CD14-positive monocyte (primary cell): ENCODE measurements at regions not wholly inside any gene's neighbourhood (a gene's known extent, or its start where the extent isn't known, plus 50 kb on each side); places are given as distances from the start of the nearest gene placed in this dataset.

ENCODE experiments used
- DNase-seq, 3 donors: peaks; one replicate each; pipeline ENCODE4 v3.0.0-alpha.2; 2011 to 2022
- H2AFZ ChIP-seq: 2 replicates; pipeline ENCODE4 v1.6.0; 2012; ENCODE audit warnings: mild to moderate bottlenecking, low read depth, low read length, inconsistent platforms; ENCODE audit not compliant: insufficient read depth, poor library complexity, severe bottlenecking
- H3K27ac ChIP-seq, 2 donors: 1 replicate in 1 of 2; 2 replicates in 1 of 2; pipeline ENCODE4 v1.5.1; 2012 to 2013; ENCODE audit warnings: low read length in 2 of 2, control low read depth in 1 of 2, inconsistent platforms in 1 of 2, low read depth in 1 of 2, mild to moderate bottlenecking in 1 of 2
- H3K27me3 ChIP-seq, 2 donors: one replicate each; pipeline versions ENCODE4 v1.6.0 to v1.6.1; 2011 to 2013; ENCODE audit warnings: low read length in 2 of 2; ENCODE audit not compliant: control insufficient read depth in 2 of 2, insufficient read depth in 2 of 2
- H3K36me3 ChIP-seq, 2 donors: replicated peaks in 1 of 2; 1 replicate in 1 of 2; 2 replicates in 1 of 2; pipeline versions ENCODE4 v1.5.1 to v1.6.1; 2012 to 2013; ENCODE audit warnings: low read length in 2 of 2, control low read depth in 1 of 2, inconsistent platforms in 1 of 2, mild to moderate bottlenecking in 1 of 2; ENCODE audit not compliant: insufficient read depth in 2 of 2, control insufficient read depth in 1 of 2
- H3K4me1 ChIP-seq, 2 donors: 1 replicate in 1 of 2; 2 replicates in 1 of 2; pipeline versions ENCODE4 v1.5.1 to v1.6.1; 2012 to 2013; ENCODE audit warnings: low read length in 2 of 2, control low read depth in 1 of 2, inconsistent platforms in 1 of 2, mild to moderate bottlenecking in 1 of 2, moderate library complexity in 1 of 2; ENCODE audit not compliant: insufficient read depth in 2 of 2, control insufficient read depth in 1 of 2
- H3K4me2 ChIP-seq: replicated peaks from 2 replicates; pipeline ENCODE3; 2012; ENCODE audit warnings: low read length, moderate library complexity, mild to moderate bottlenecking; ENCODE audit not compliant: poor library complexity, severe bottlenecking; ENCODE audit errors: extremely low read depth
- H3K4me3 ChIP-seq, 3 experiments: fragments of 200-600 bp in 1 of 3; sonication (generic) in 1 of 3; replicated peaks in 1 of 3; 1 replicate in 2 of 3; 2 replicates in 1 of 3; pipeline ENCODE4 v1.5.1; 2011 to 2013; ENCODE audit warnings: low read length in 3 of 3, mild to moderate bottlenecking in 3 of 3, control low read depth in 2 of 3, low read depth in 2 of 3, inconsistent platforms in 1 of 3, moderate library complexity in 1 of 3
- H3K79me2 ChIP-seq: 2 replicates; pipeline ENCODE4 v1.6.0; 2012; ENCODE audit warnings: mild to moderate bottlenecking, control low read depth, inconsistent platforms, low read length, moderate library complexity; ENCODE audit not compliant: insufficient read depth
- H3K9ac ChIP-seq: 2 replicates; pipeline ENCODE4 v1.6.0; 2017; ENCODE audit warnings: low read length, mild to moderate bottlenecking; ENCODE audit not compliant: insufficient read depth, poor library complexity, severe bottlenecking
- H3K9me3 ChIP-seq, 2 donors: replicated peaks in 1 of 2; 1 replicate in 1 of 2; 2 replicates in 1 of 2; pipeline versions ENCODE4 v1.5.1 to v1.6.1; 2012 to 2013; ENCODE audit warnings: low read length in 2 of 2, control low read depth in 1 of 2; ENCODE audit not compliant: control insufficient read depth in 1 of 2, insufficient read depth in 1 of 2
- H4K20me1 ChIP-seq: 2 replicates; pipeline ENCODE4 v1.6.0; 2012; ENCODE audit warnings: mild to moderate bottlenecking, low read length, control low read depth, moderate library complexity; ENCODE audit not compliant: insufficient read depth
- H3K27ac Mint-ChIP-seq, 7 donors: one replicate each; pipeline ENCODE4 v1.8.0; 2020; ENCODE audit warnings: mild to moderate bottlenecking in 7 of 7, mixed read lengths in 7 of 7, moderate library complexity in 6 of 7, inconsistent platforms in 2 of 7
- H3K27me3 Mint-ChIP-seq, 3 donors: one replicate each; pipeline ENCODE4 v1.8.0; 2021 to 2022; ENCODE audit warnings: low read depth in 3 of 3, mild to moderate bottlenecking in 3 of 3, mixed read lengths in 3 of 3, moderate library complexity in 3 of 3, inconsistent platforms in 1 of 3
- H3K36me3 Mint-ChIP-seq, 2 donors: one replicate each; pipeline ENCODE4 v1.8.0; 2020; ENCODE audit warnings: mixed read lengths in 2 of 2, inconsistent platforms in 1 of 2, mild to moderate bottlenecking in 1 of 2
- H3K4me1 Mint-ChIP-seq: one replicate; pipeline ENCODE4 v1.8.0; 2020; ENCODE audit warnings: mild to moderate bottlenecking, mixed read lengths
- H3K4me3 Mint-ChIP-seq, 2 donors: one replicate each; pipeline ENCODE4 v1.8.0; 2020; ENCODE audit warnings: mild to moderate bottlenecking in 2 of 2, mixed read lengths in 2 of 2, moderate library complexity in 1 of 2
- H3K9me3 Mint-ChIP-seq, 7 donors: one replicate each; pipeline ENCODE4 v1.8.0; 2020 to 2022; ENCODE audit warnings: mixed read lengths in 7 of 7, mild to moderate bottlenecking in 6 of 7, moderate library complexity in 6 of 7, inconsistent platforms in 2 of 7
- CTCF ChIP-seq: fragments of 200-600 bp; IDR thresholded peaks from one replicate; pipeline ENCODE4 v1.8.0; 2022; ENCODE audit warnings: antibody characterized with exemption, mild to moderate bottlenecking
- WGBS: methylation state at CpG from one replicate; pipeline ENCODE4 v1.1.5; 2013; ENCODE audit warnings: missing lambda C conversion rate; ENCODE audit not compliant: insufficient coverage; 5-methylcytosine and 5-hydroxymethylcytosine counted together
- intact Hi-C, 2 donors: fragments of 100-400 bp; cut with micrococcal nuclease; formaldehyde crosslinking; loops; one replicate each; pipeline versions ENCODE4 v1.15.0 to v1.15.1; 2023

DNA sequence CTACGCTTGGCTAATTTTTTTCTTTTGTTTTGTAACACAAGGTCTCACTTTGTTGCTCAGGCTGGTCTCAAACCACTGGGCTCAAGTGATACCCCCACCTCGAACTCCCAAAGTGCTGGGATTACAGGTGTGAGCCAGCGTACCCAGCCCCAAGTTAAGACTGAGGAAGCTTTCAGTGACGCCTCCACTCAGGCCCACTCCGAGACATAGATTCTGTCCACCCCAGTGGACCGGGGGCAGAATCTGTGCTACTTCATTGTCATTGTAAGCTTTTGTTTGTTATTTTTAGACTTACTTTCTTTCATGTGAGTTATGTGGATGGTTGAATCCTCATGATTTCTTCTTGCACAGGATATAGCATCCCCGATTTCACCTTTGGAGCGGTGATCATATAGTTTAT lies 156.9 kb upstream of the TSHZ3 start:
- WGBS: 100% methylated on average over 3 of the region's 8 CpGs
- Mint-ChIP-seq H3K9me3 (peaks cover 0 to 6% (median 3%) of the 10 kb centered on the region in 7 donors), H3K27ac (no peak overlapping the region), H3K27me3 (peaks cover 0 to 4% (median 2%) of the 10 kb centered on the region in 3 donors), H3K4me3 (no peak overlapping the region), H3K36me3 (no peaks in the 10 kb centered on the region), H3K4me1 (no peaks in the 10 kb centered on the region)
- H3K36me3 ChIP-seq: no peaks in the 10 kb centered on the region
- H4K20me1 ChIP-seq: no peaks in the 10 kb centered on the region
- H3K79me2 ChIP-seq: no peaks in the 10 kb centered on the region
- no peak overlapping the region for H2AFZ ChIP-seq
- H3K4me2 ChIP-seq: no peak overlapping the region
- H3K4me3 ChIP-seq: no peak overlapping the region
- DNase-seq: no peak
- no peaks in the 10 kb centered on the region for H3K27me3 ChIP-seq
- intact Hi-C loops: no loop called here
- H3K9ac ChIP-seq: no peak overlapping the region
- H3K9me3 ChIP-seq: no peaks in the 10 kb centered on the region
- TF ChIP-seq CTCF: no peak
- H3K4me1 ChIP-seq: no peaks in the 10 kb centered on the region
- no peak overlapping the region for H3K27ac ChIP-seq

DNA sequence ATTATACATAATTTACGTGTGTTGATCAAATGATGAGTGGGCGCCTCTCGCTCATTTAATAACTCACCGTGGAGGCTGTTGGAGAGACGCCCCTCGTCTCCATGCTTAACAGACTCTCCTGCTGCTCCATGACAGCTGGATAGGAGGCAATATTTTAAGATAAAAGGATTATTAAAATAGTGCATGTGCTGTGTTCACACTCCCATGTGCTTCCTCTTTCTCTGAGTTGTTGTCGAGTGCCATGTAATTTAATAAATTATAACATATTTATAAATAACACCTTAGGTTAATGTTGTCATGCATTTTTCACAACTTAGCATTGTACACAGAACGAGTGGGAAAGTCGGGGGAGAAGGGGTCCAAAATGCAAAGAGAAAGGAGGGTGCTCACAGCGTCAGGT lies 161.4 kb upstream of the TSHZ3 start:
- Histone ChIP-seq H3K9me3 (no peaks in the 10 kb centered on the region), H3K79me2 (no peaks in the 10 kb centered on the region), H4K20me1 (no peaks in the 10 kb centered on the region), H3K27ac (no peak overlapping the region), H3K9ac (no peak overlapping the region), H3K27me3 (no peaks in the 10 kb centered on the region), H3K4me3 (no peak overlapping the region), H2AFZ (no peak overlapping the region), H3K4me2 (no peak overlapping the region), H3K4me1 (no peaks in the 10 kb centered on the region), H3K36me3 (no peaks in the 10 kb centered on the region)
- Mint-ChIP-seq H3K36me3 (no peaks in the 10 kb centered on the region), H3K4me3 (no peak overlapping the region), H3K27me3 (peaks cover 2 to 7% (median 4%) of the 10 kb centered on the region in 3 donors), H3K9me3 (peaks cover 0 to 4% (median 0%) of the 10 kb centered on the region in 7 donors), H3K4me1 (no peaks in the 10 kb centered on the region), H3K27ac (no peak overlapping the region)
- WGBS: 42% methylated on average over 2 of the region's 10 CpGs
- intact Hi-C loops: no loop called here
- no peak for TF ChIP-seq CTCF
- DNase-seq: no peak
